Endothelial cell of umbilical vein (primary cell): ENCODE measurements at regions not wholly inside any gene's neighbourhood (a gene's known extent, or its start where the extent isn't known, plus 50 kb on each side); places are given as distances from the start of the nearest gene placed in this dataset.
A peak's percentile ranks its signal among the peaks of the same experiment; 100 is the strongest.

Source experiments
- BruUV-seq: library from RNA; stranded (reverse); fragments of 400-500 nt; replicated peaks from 2 replicates; lab custom pipeline; 2021; lab: Mats Ljungman, UMichigan
- CTCF ChIA-PET: fragments of 300-600, 350-600 bp; sonication (Branson Sonifier 250); formaldehyde crosslinking; loops from one replicate; lab custom pipeline; 2021; ENCODE audit warnings: antibody characterized with exemption, inconsistent platforms; lab: Charles Lee
- POLR2A ChIA-PET: fragments of 300-600, 350-600 bp; sonication (Branson Sonifier 250); formaldehyde crosslinking; loops from one replicate; lab custom pipeline; 2021; ENCODE audit warnings: antibody characterized with exemption, inconsistent platforms; lab: Charles Lee
- DNase-seq: peaks from one replicate; pipeline ENCODE4 v3.0.0-alpha.2; 2011; ENCODE audit warnings: low read depth, low spot score
- FAIRE-seq: peaks from 2 replicates; lab custom pipeline; 2011; peaks lifted over from hg19 to GRCh38; lab: Jason Lieb, UNC
- H2AFZ ChIP-seq: 2 replicates; pipeline ENCODE4 v1.6.0; 2012; ENCODE audit warnings: low read depth, low read length, control low read depth, inconsistent platforms
- H3K27ac ChIP-seq: 2 replicates; pipeline ENCODE4 v1.5.1; 2011; ENCODE audit warnings: low read depth, mild to moderate bottlenecking, control low read depth, low read length, moderate library complexity; ENCODE audit not compliant: insufficient read depth
- H3K27me3 ChIP-seq, 2 experiments: 2 replicates each; pipeline versions ENCODE4 v1.6.0 to v1.6.1; 2011; ENCODE audit warnings: low read length in 2 of 2, mixed read lengths in 1 of 2; ENCODE audit not compliant: control insufficient read depth in 2 of 2, insufficient read depth in 2 of 2
- H3K36me3 ChIP-seq, 2 experiments: 2 replicates in 1 of 2; 3 replicates in 1 of 2; pipeline ENCODE4 v1.5.1; 2011; ENCODE audit warnings: low read length in 2 of 2, mild to moderate bottlenecking in 1 of 2, moderate library complexity in 1 of 2; ENCODE audit not compliant: control insufficient read depth in 2 of 2, insufficient read depth in 2 of 2; ENCODE audit errors: extremely low read depth in 1 of 2
- H3K4me1 ChIP-seq: 3 replicates; pipeline ENCODE4 v1.5.1; 2011; ENCODE audit warnings: mild to moderate bottlenecking, low read length; ENCODE audit not compliant: control insufficient read depth, insufficient read depth; ENCODE audit errors: extremely low read depth
- H3K4me2 ChIP-seq: 2 replicates; pipeline ENCODE4 v1.6.1; 2011; ENCODE audit warnings: low read length, control low read depth, mixed read lengths; ENCODE audit not compliant: insufficient read depth
- H3K4me3 ChIP-seq, 3 experiments: fragments of 200-600 bp in 1 of 3; sonication (generic), shearing (Covaris generic) in 1 of 3; replicated peaks in 1 of 3; 2 replicates each; pipeline ENCODE4 v1.5.1; 2011 to 2016; ENCODE audit warnings: control low read depth in 3 of 3, low read length in 3 of 3, mild to moderate bottlenecking in 2 of 3, inconsistent platforms in 1 of 3, low read depth in 1 of 3, moderate library complexity in 1 of 3; ENCODE audit not compliant: insufficient read depth in 1 of 3
- H3K79me2 ChIP-seq: 2 replicates; pipeline ENCODE4 v1.6.0; 2012; ENCODE audit warnings: low read length, inconsistent platforms; ENCODE audit not compliant: control insufficient read depth, insufficient read depth
- H3K9ac ChIP-seq: replicated peaks from 2 replicates; pipeline ENCODE3; 2011; ENCODE audit warnings: low read length, control low read depth; ENCODE audit not compliant: insufficient read depth; ENCODE audit errors: extremely low read depth
- H3K9me1 ChIP-seq: replicated peaks from 3 replicates; pipeline ENCODE4 v1.6.0; 2011; ENCODE audit warnings: mild to moderate bottlenecking, low read length; ENCODE audit not compliant: control insufficient read depth, insufficient read depth; ENCODE audit errors: extremely low read depth
- H3K9me3 ChIP-seq: replicated peaks from 2 replicates; pipeline ENCODE4 v1.5.1; 2012; ENCODE audit warnings: low read length, inconsistent platforms; ENCODE audit not compliant: control insufficient read depth, insufficient read depth
- H4K20me1 ChIP-seq: replicated peaks from 2 replicates; pipeline ENCODE3; 2011; ENCODE audit warnings: mild to moderate bottlenecking, low read length; ENCODE audit not compliant: control insufficient read depth, insufficient read depth; ENCODE audit errors: extremely low read depth
- EZH2 ChIP-seq: IDR thresholded peaks from 2 replicates; pipeline ENCODE4 v1.6.1; 2012; ENCODE audit warnings: borderline replicate concordance, low read depth, mild to moderate bottlenecking, moderate library complexity, low read length, inconsistent platforms; ENCODE audit not compliant: severe bottlenecking
- FOS ChIP-seq: IDR thresholded peaks from 2 replicates; pipeline ENCODE4 v1.6.1; 2011; ENCODE audit warnings: mild to moderate bottlenecking, low read length, moderate library complexity, borderline replicate concordance; ENCODE audit not compliant: insufficient read depth
- GATA2 ChIP-seq: IDR thresholded peaks from 2 replicates; pipeline ENCODE4 v1.7.0; 2011; ENCODE audit warnings: low read depth, mild to moderate bottlenecking, moderate library complexity, mixed read lengths, low read length; ENCODE audit not compliant: insufficient read length, insufficient read depth
- JUN ChIP-seq: IDR thresholded peaks from 2 replicates; pipeline ENCODE4 v1.6.1; 2011; ENCODE audit warnings: borderline replicate concordance, low read depth; ENCODE audit not compliant: insufficient read length, insufficient read depth
- MYC ChIP-seq: IDR thresholded peaks from one replicate; pipeline ENCODE4 v1.6.1; 2011; ENCODE audit warnings: mild to moderate bottlenecking, low read depth, low read length
- POLR2A ChIP-seq: IDR thresholded peaks from 2 replicates; pipeline ENCODE4 v1.6.1; 2012; ENCODE audit warnings: low read depth, mild to moderate bottlenecking, control low read depth, low read length
- POLR2AphosphoS5 ChIP-seq: IDR thresholded peaks from 2 replicates; pipeline ENCODE4 v1.6.1; 2012; ENCODE audit warnings: low read depth, mild to moderate bottlenecking, control low read depth, low read length, moderate library complexity; ENCODE audit not compliant: insufficient read depth
- dilution Hi-C: fragments of 300-500 bp; cut with MboI; formaldehyde crosslinking; loops from one replicate; pipeline ENCODE4 v1.15.0; 2019; ENCODE audit warnings: low sequenced_read_pairs; ENCODE audit not compliant: extremely low pct_ligation_motif_present
- intact Hi-C: fragments of 100-400 bp; cut with micrococcal nuclease; formaldehyde crosslinking; loops from one replicate; pipeline ENCODE4 v1.10.0; 2022
- TF ChIP-seq, protein P1 (sequence below), 2 donors: IDR thresholded peaks; 1 replicate in 1 of 2; 2 replicates in 1 of 2; pipeline ENCODE4 v1.5.1; 2011; ENCODE audit warnings: low read length in 2 of 2, mild to moderate bottlenecking in 2 of 2, moderate library complexity in 2 of 2, control low read depth in 1 of 2, inconsistent platforms in 1 of 2, low read depth in 1 of 2; ENCODE audit not compliant: insufficient read depth in 1 of 2; ENCODE audit errors: extremely low read depth in 1 of 2

DNA sequence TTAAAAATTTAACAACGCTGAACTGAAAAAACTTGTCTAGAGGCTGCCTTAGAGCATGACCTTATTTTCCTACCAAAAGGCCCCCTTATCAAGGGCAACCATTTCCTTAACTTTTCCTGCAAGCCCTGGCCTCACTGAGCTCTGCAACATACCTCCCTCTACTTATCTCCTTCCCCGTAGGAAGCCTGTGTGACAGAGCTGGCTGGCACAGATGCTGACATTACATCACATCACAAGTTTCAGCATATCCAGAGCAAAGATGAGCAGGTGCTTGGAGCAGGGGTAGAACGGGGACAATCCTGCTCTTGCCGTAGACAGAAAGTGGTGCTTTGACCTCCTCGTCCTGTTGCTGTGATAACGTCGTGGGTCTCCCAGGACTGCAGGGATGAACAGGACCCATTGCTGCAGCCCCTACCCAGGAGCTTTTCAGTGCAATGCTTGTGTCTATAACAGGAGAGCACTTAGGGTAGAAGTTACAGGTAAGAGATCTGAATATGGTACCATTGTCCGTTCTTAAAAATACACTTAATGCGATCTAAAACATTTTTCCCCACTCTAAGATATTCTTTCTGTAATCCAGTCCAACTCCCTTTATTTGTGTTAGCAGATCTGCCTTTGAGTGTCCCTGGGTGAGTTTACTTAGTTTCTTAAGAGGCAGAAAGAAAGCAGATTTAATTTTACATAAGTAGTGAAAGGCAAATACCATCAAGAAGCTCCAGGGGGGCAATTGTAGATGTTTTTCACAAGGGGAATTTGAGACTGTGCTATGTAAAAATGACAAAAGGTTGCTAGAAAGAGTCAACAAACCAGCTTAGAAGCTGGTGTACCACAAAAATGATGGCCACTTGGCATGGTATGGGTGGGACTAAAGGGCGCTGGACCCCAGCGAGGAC is 101.9 kb upstream of the EFNA5 start:
- H3K36me3 ChIP-seq, result no peaks in the 10 kb centered on the region
- peak overlapping the region; percentile 28 for H2AFZ ChIP-seq
- H3K9ac ChIP-seq, result no peak overlapping the region
- H3K4me1 ChIP-seq, result no peaks in the 10 kb centered on the region
- no TSS peak for BruUV-seq
- intact Hi-C loops (no loop called here), dilution Hi-C loops (no loop called here)
- H3K4me3 ChIP-seq, result no peak overlapping the region
- H3K79me2 ChIP-seq, result no peaks in the 10 kb centered on the region
- ChIA-PET CTCF (interaction anchor here (1.4 kb wide), 1 partner anchor 16 kb away, joined by 3 read pairs; no protein-coding TSS in a partner anchor), POLR2A (no interaction called here)
- H3K27ac ChIP-seq, result no peak overlapping the region
- no peaks in the 10 kb centered on the region for H4K20me1 ChIP-seq
- no peaks in the 10 kb centered on the region for H3K9me1 ChIP-seq
- DNase-seq (peak; percentile 39), FAIRE-seq (no peak)
- H3K9me3 ChIP-seq, result no peaks in the 10 kb centered on the region
- no peak overlapping the region for H3K4me2 ChIP-seq
- no peak for TF ChIP-seq POLR2A
- peaks cover 0 to 1% of the 10 kb centered on the region in 2 experiments for H3K27me3 ChIP-seq

DNA sequence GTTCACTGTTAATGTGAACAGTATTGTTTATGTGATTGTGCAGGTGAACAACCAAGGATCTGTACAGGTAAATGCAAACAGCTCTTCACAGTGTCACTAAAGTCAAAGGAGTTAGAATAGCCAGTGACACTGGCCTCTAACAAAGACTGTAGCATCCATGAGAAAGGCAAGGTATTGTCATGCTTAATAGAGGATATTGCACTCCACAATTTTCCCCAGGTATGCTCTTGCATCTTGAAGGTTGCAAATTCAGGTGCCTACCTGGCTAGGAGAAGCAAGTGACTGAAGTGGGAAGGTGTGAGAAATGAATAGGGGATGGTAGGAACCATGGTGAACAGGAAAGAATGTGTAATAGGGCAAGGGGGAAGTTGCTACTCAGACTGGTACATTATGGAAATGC is 101.2 kb upstream of the EFNA5 start:
- no peaks in the 10 kb centered on the region for H4K20me1 ChIP-seq
- no peaks in the 10 kb centered on the region for H3K9me1 ChIP-seq
- no peaks in the 10 kb centered on the region for H3K79me2 ChIP-seq
- no peaks in the 10 kb centered on the region for H3K9me3 ChIP-seq
- no peak overlapping the region for H3K4me3 ChIP-seq
- no peak overlapping the region for H3K27ac ChIP-seq
- no peak overlapping the region for H2AFZ ChIP-seq
- ChIA-PET POLR2A (no interaction called here), CTCF (no interaction called here)
- dilution Hi-C loops, result no loop called here
- TF ChIP-seq POLR2AphosphoS5 (no peak), POLR2A (no peak), JUN (no peak), MYC (no peak), EZH2 (no peak), GATA2 (no peak), FOS (no peak)
- TF ChIP-seq, protein P1, sequence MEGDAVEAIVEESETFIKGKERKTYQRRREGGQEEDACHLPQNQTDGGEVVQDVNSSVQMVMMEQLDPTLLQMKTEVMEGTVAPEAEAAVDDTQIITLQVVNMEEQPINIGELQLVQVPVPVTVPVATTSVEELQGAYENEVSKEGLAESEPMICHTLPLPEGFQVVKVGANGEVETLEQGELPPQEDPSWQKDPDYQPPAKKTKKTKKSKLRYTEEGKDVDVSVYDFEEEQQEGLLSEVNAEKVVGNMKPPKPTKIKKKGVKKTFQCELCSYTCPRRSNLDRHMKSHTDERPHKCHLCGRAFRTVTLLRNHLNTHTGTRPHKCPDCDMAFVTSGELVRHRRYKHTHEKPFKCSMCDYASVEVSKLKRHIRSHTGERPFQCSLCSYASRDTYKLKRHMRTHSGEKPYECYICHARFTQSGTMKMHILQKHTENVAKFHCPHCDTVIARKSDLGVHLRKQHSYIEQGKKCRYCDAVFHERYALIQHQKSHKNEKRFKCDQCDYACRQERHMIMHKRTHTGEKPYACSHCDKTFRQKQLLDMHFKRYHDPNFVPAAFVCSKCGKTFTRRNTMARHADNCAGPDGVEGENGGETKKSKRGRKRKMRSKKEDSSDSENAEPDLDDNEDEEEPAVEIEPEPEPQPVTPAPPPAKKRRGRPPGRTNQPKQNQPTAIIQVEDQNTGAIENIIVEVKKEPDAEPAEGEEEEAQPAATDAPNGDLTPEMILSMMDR (IDR thresholded peaks at IDR 0.05; ENCODE audit: extremely low read depth in 1 of 2, insufficient read depth in 1 of 2, low read depth in 1 of 2, low read length in 2 of 2), result no peak
- H3K4me2 ChIP-seq, result no peak overlapping the region
- BruUV-seq, result no TSS peak
- no peak overlapping the region for H3K9ac ChIP-seq
- intact Hi-C loops, result no loop called here
- no peak for DNase-seq
- FAIRE-seq, result no peak
- no peaks in the 10 kb centered on the region for H3K36me3 ChIP-seq
- no peaks in the 10 kb centered on the region for H3K4me1 ChIP-seq
- peaks cover 0 to 1% of the 10 kb centered on the region in 2 experiments for H3K27me3 ChIP-seq
